GM12878 (cell line): ENCODE measurements at regions not wholly inside any gene's neighbourhood (a gene's known extent, or its start where the extent isn't known, plus 50 kb on each side); places are given as distances from the start of the nearest gene placed in this dataset.

Source experiments
- ATAC-seq: fragments of 200-7000 bp; cut with Tn5 transposase; 3 replicates; pipeline ENCODE4 v1.9.1; 2020; ENCODE audit warnings: mild to moderate bottlenecking, moderate library complexity
- BruUV-seq: library from RNA; stranded (reverse); fragments of 400-500 nt; replicated peaks from 2 replicates; lab custom pipeline; 2021; lab: Mats Ljungman, UMichigan
- CTCF ChIA-PET: fragments of 300-600 bp; sonication (Branson Sonifier 250); formaldehyde crosslinking; extraction: SDS; loops from one replicate; lab custom pipeline; 2021; ENCODE audit warnings: inconsistent platforms; lab: Yijun Ruan, JAX
- POLR2A ChIA-PET: fragments of 350-600 bp; formaldehyde crosslinking; extraction: SDS; loops from one replicate; lab custom pipeline; 2021; ENCODE audit warnings: inconsistent platforms; lab: Charles Lee
- RAD21 ChIA-PET: fragments of 300-600 bp; sonication (Branson Sonifier 250); formaldehyde crosslinking; loops from one replicate; lab custom pipeline; 2023; ENCODE audit warnings: antibody characterized with exemption; ENCODE audit not compliant: unreplicated experiment; lab: Charles Lee
- SMC1A ChIA-PET: fragments of 300-600 bp; sonication (Branson Sonifier 250); formaldehyde crosslinking; loops from one replicate; lab custom pipeline; 2023; ENCODE audit not compliant: unreplicated experiment, uncharacterized antibody; lab: Charles Lee
- DNase-seq: peaks from one replicate; pipeline ENCODE4 v3.0.0-alpha.2; 2011; ENCODE audit warnings: low read depth, low spot score
- FAIRE-seq: peaks from 3 replicates; lab custom pipeline; 2011; peaks lifted over from hg19 to GRCh38; lab: Jason Lieb, UNC
- H2AFZ ChIP-seq: 2 replicates; pipeline ENCODE4 v1.6.0; 2011; ENCODE audit warnings: low read depth, low read length, control low read depth; ENCODE audit not compliant: control insufficient read depth
- H3K27ac ChIP-seq: 2 replicates; pipeline ENCODE4 v1.5.1; 2011; ENCODE audit warnings: control low read depth; ENCODE audit not compliant: control insufficient read depth, insufficient read depth
- H3K27me3 ChIP-seq, 2 experiments: replicated peaks in 1 of 2; 2 replicates each; pipeline versions ENCODE4 v1.6.0 to v1.6.1; 2011; ENCODE audit warnings: low read length in 1 of 2; ENCODE audit not compliant: control insufficient read depth in 2 of 2, insufficient read depth in 2 of 2
- H3K36me3 ChIP-seq, 2 experiments: 2 replicates each; pipeline ENCODE4 v1.5.1; 2011; ENCODE audit warnings: low read length in 1 of 2; ENCODE audit not compliant: control insufficient read depth in 2 of 2, insufficient read depth in 2 of 2
- H3K4me1 ChIP-seq: 2 replicates; pipeline ENCODE4 v1.6.1; 2011; ENCODE audit warnings: mild to moderate bottlenecking, low read length, moderate library complexity, mixed read lengths; ENCODE audit not compliant: control insufficient read depth, insufficient read depth
- H3K4me2 ChIP-seq: 2 replicates; pipeline ENCODE4 v1.6.0; 2011; ENCODE audit warnings: control low read depth; ENCODE audit not compliant: control insufficient read depth, insufficient read depth
- H3K4me3 ChIP-seq: fragments of 200-600 bp; sonication (generic); 2 replicates; pipeline ENCODE4 v1.5.1; 2016
- H3K79me2 ChIP-seq: 2 replicates; pipeline ENCODE4 v1.6.0; 2011; ENCODE audit warnings: low read length; ENCODE audit not compliant: control insufficient read depth, insufficient read depth
- H3K9ac ChIP-seq: 2 replicates; pipeline ENCODE4 v1.8.0; 2011; ENCODE audit warnings: low read length, control low read depth, mixed read lengths; ENCODE audit not compliant: control insufficient read depth, insufficient read depth
- H3K9me3 ChIP-seq: replicated peaks from 3 replicates; pipeline ENCODE4 v1.5.1; 2011; ENCODE audit warnings: mild to moderate bottlenecking, low read length; ENCODE audit not compliant: control insufficient read depth, insufficient read depth
- H4K20me1 ChIP-seq: 2 replicates; pipeline ENCODE4 v1.6.0; 2011; ENCODE audit not compliant: control insufficient read depth, insufficient read depth
- EED ChIP-seq: sonication (generic); IDR thresholded peaks from 2 replicates; pipeline ENCODE4 v1.6.1; 2016; ENCODE audit warnings: antibody characterized with exemption, low read depth
- FOS ChIP-seq: IDR thresholded peaks from 3 replicates; pipeline ENCODE4 v1.6.1; 2011; ENCODE audit warnings: borderline replicate concordance; ENCODE audit not compliant: insufficient read length; ENCODE audit errors: extremely low read depth
- HDAC2 ChIP-seq: fragments of 200-600 bp; sonication (generic); IDR thresholded peaks from 2 replicates; pipeline ENCODE4 v1.6.1; 2017
- IRF4 ChIP-seq: IDR thresholded peaks from 2 replicates; pipeline ENCODE4 v1.6.1; 2011; ENCODE audit warnings: low read depth, low read length
- IRF5 ChIP-seq: fragments of 450-650 bp; IDR thresholded peaks from 2 replicates; pipeline ENCODE4 v1.6.1; 2017; ENCODE audit warnings: borderline replicate concordance
- NFYA ChIP-seq: IDR thresholded peaks from 2 replicates; pipeline ENCODE4 v1.6.1; 2011; ENCODE audit warnings: low read depth, mild to moderate bottlenecking, low read length, improper control_type of control experiment, borderline replicate concordance
- NKRF ChIP-seq: fragments of 450-650 bp; conservative IDR thresholded peaks from 2 replicates; pipeline ENCODE4 v1.6.1; 2017; ENCODE audit warnings: mild to moderate bottlenecking, moderate library complexity
- RCOR1 ChIP-seq: conservative IDR thresholded peaks from 2 replicates; pipeline ENCODE4 v1.6.1; 2012; ENCODE audit warnings: low read depth, low read length, improper control_type of control experiment
- TCF12 ChIP-seq: IDR thresholded peaks from 2 replicates; pipeline ENCODE4 v1.6.1; 2011; ENCODE audit warnings: low read depth, mild to moderate bottlenecking, low read length
- ZNF24 ChIP-seq: fragments of 450-650 bp; IDR thresholded peaks from 2 replicates; pipeline ENCODE4 v1.6.1; 2017; ENCODE audit warnings: antibody characterized with exemption, mild to moderate bottlenecking
- ZNF384 ChIP-seq: IDR thresholded peaks from 2 replicates; pipeline ENCODE4 v1.6.1; 2012; ENCODE audit warnings: low read depth, mild to moderate bottlenecking, low read length, improper control_type of control experiment, borderline replicate concordance
- ZNF687 ChIP-seq: fragments of 450-650 bp; IDR thresholded peaks from 2 replicates; pipeline ENCODE4 v1.6.1; 2017; ENCODE audit warnings: mild to moderate bottlenecking, moderate library complexity
- WGBS: methylation state at CpG from one replicate; pipeline ENCODE4 v1.1.6; 2016; ENCODE audit warnings: low lambda C conversion rate; ENCODE audit not compliant: insufficient replicate concordance, insufficient coverage; ENCODE audit errors: missing lambda C conversion rate; 5-methylcytosine and 5-hydroxymethylcytosine counted together
- in situ Hi-C: fragments of 300-500 bp; cut with MboI; formaldehyde crosslinking; loops from 9 replicates; pipeline ENCODE4 v1.14.3; 2018; ENCODE audit warnings: mixed read lengths
- intact Hi-C: fragments of 100-400 bp; cut with micrococcal nuclease; formaldehyde crosslinking; loops from one replicate; pipeline ENCODE4 v1.14.2; 2022; ENCODE audit not compliant: unreplicated experiment
- TF ChIP-seq, protein P1 (sequence below): IDR thresholded peaks from 2 replicates; pipeline ENCODE4 v1.6.1; 2012; ENCODE audit warnings: low read length, inconsistent platforms

- TF ChIP-seq IRF4 (no peak), HDAC2 (no peak), TCF12 (no peak), IRF5 (no peak), FOS (no peak)
These were observed 154.0 kb upstream of the SMIM21 start (continued) for GRCh38 chr18:75581336-75582131.

- POLR2A ChIA-PET, result no interaction called here
- SMC1A ChIA-PET, result no interaction called here
- ATAC-seq (no peak), DNase-seq (no peak), FAIRE-seq (no peak)
- intact Hi-C loops, result no loop called here
- no peaks in the 10 kb centered on the region for H4K20me1 ChIP-seq
- no TSS peak for BruUV-seq
- no peaks in the 10 kb centered on the region for H3K36me3 ChIP-seq
- no peak overlapping the region for H2AFZ ChIP-seq
- H3K79me2 ChIP-seq, result no peaks in the 10 kb centered on the region
- 30% methylated on average over 3 of the region's 3 CpGs for WGBS
- no peak overlapping the region for H3K4me3 ChIP-seq
- in situ Hi-C loops, result no loop called here
- no peaks in the 10 kb centered on the region for H3K9me3 ChIP-seq
- H3K27me3 ChIP-seq, result no peaks in the 10 kb centered on the region
- H3K4me2 ChIP-seq, result no peak overlapping the region
- RAD21 ChIA-PET, result no interaction called here
- CTCF ChIA-PET, result no interaction called here
- H3K27ac ChIP-seq, result no peak overlapping the region
- H3K4me1 ChIP-seq, result no peaks in the 10 kb centered on the region
- no peak overlapping the region for H3K9ac ChIP-seq
- no peak for TF ChIP-seq EED
- TF ChIP-seq NKRF, result no peak
- no peak for TF ChIP-seq FOS
- no peak for TF ChIP-seq RCOR1
- no peak for TF ChIP-seq NFYA
- TF ChIP-seq ZNF687, result no peak
- no peak for TF ChIP-seq ZNF384
- TF ChIP-seq, protein P1, sequence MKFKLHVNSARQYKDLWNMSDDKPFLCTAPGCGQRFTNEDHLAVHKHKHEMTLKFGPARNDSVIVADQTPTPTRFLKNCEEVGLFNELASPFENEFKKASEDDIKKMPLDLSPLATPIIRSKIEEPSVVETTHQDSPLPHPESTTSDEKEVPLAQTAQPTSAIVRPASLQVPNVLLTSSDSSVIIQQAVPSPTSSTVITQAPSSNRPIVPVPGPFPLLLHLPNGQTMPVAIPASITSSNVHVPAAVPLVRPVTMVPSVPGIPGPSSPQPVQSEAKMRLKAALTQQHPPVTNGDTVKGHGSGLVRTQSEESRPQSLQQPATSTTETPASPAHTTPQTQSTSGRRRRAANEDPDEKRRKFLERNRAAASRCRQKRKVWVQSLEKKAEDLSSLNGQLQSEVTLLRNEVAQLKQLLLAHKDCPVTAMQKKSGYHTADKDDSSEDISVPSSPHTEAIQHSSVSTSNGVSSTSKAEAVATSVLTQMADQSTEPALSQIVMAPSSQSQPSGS, result no peak
- TF ChIP-seq ZNF24, result no peak
These were observed 146.7 kb upstream of the SMIM21 start for GRCh38 chr18:75574187-75574586.
